Fibroblast of lung (primary cell): ENCODE measurements at regions not wholly inside any gene's neighbourhood (a gene's known extent, or its start where the extent isn't known, plus 50 kb on each side); places are given as distances from the start of the nearest gene placed in this dataset.

Experiments
- DNase-seq, 2 donors: peaks; one replicate each; pipeline versions ENCODE4 v3.0.0 to v3.0.0-alpha.2; 2010; ENCODE audit warnings: low read depth in 2 of 2
- H2AFZ ChIP-seq: 2 replicates; pipeline ENCODE4 v1.5.1; 2012; ENCODE audit warnings: low read length, control low read depth, inconsistent platforms
- H3K27ac ChIP-seq: 2 replicates; pipeline ENCODE4 v1.5.1; 2011; ENCODE audit warnings: low read length, control low read depth; ENCODE audit not compliant: insufficient read depth
- H3K27me3 ChIP-seq: 2 replicates; pipeline ENCODE4 v1.5.1; 2011; ENCODE audit warnings: mild to moderate bottlenecking, low read length; ENCODE audit not compliant: control insufficient read depth, insufficient read depth
- H3K36me3 ChIP-seq: 2 replicates; pipeline ENCODE4 v1.5.1; 2011; ENCODE audit warnings: low read length; ENCODE audit not compliant: control insufficient read depth, insufficient read depth
- H3K4me1 ChIP-seq: 2 replicates; pipeline ENCODE4 v1.5.1; 2011; ENCODE audit warnings: low read length; ENCODE audit not compliant: control insufficient read depth, insufficient read depth; ENCODE audit errors: extremely low read depth
- H3K4me2 ChIP-seq: 2 replicates; pipeline ENCODE4 v1.5.1; 2011; ENCODE audit warnings: low read length, control low read depth; ENCODE audit not compliant: insufficient read depth; ENCODE audit errors: extremely low read depth
- H3K4me3 ChIP-seq, 4 experiments: fragments of 200-600 bp in 1 of 4; sonication (generic) in 1 of 4; replicated peaks in 1 of 4; 2 replicates each; pipeline ENCODE4 v1.5.1; 2011 to 2016; ENCODE audit warnings: low read length in 4 of 4, low read depth in 3 of 4, mild to moderate bottlenecking in 3 of 4, control low read depth in 2 of 4, inconsistent platforms in 1 of 4, mixed read lengths in 1 of 4; ENCODE audit not compliant: insufficient read depth in 1 of 4; ENCODE audit errors: control extremely low read depth in 1 of 4
- H3K79me2 ChIP-seq: 2 replicates; pipeline ENCODE4 v1.5.1; 2012; ENCODE audit warnings: mild to moderate bottlenecking, low read length, inconsistent platforms; ENCODE audit not compliant: control insufficient read depth, insufficient read depth
- H3K9ac ChIP-seq: 2 replicates; pipeline ENCODE4 v1.5.1; 2011; ENCODE audit warnings: mild to moderate bottlenecking, low read length, control low read depth; ENCODE audit not compliant: insufficient read depth
- H3K9me3 ChIP-seq: 2 replicates; pipeline ENCODE4 v1.5.1; 2012; ENCODE audit warnings: low read depth, low read length; ENCODE audit not compliant: control insufficient read depth, insufficient read depth
- H4K20me1 ChIP-seq: 2 replicates; pipeline ENCODE4 v1.5.1; 2011; ENCODE audit warnings: low read length; ENCODE audit not compliant: control insufficient read depth, insufficient read depth; ENCODE audit errors: extremely low read depth
- CTCF ChIP-seq, 2 donors: IDR thresholded peaks in 1 of 2; conservative IDR thresholded peaks in 1 of 2; 1 replicate in 1 of 2; 2 replicates in 1 of 2; pipeline ENCODE4 v1.5.1; 2011 to 2012; ENCODE audit warnings: low read length in 2 of 2, control low read depth in 1 of 2, inconsistent platforms in 1 of 2, low read depth in 1 of 2, mild to moderate bottlenecking in 1 of 2
- EZH2 ChIP-seq: IDR thresholded peaks from 2 replicates; pipeline ENCODE4 v1.5.1; 2012; ENCODE audit warnings: low read length, control low read depth, mild to moderate bottlenecking; ENCODE audit errors: missing control alignments

- H3K4me1 ChIP-seq, result peaks cover 3% of the 10 kb centered on the region
- H3K4me3 ChIP-seq, result no peak overlapping the region
- no peak overlapping the region for H3K27ac ChIP-seq
- no peaks in the 10 kb centered on the region for H3K36me3 ChIP-seq
- H4K20me1 ChIP-seq, result no peaks in the 10 kb centered on the region
- TF ChIP-seq CTCF (conservative IDR thresholded peaks at IDR 0.05 in 1 of 2, IDR thresholded peaks at IDR 0.05 in 1 of 2; ENCODE audit: low read depth in 1 of 2, low read length in 2 of 2), result no peak
- no peak for TF ChIP-seq EZH2
- no peak overlapping the region for H2AFZ ChIP-seq
- H3K27me3 ChIP-seq, result no peaks in the 10 kb centered on the region
- H3K9me3 ChIP-seq, result no peaks in the 10 kb centered on the region
- no peak overlapping the region for H3K4me2 ChIP-seq
- no peak for DNase-seq
- H3K9ac ChIP-seq, result no peak overlapping the region
- no peaks in the 10 kb centered on the region for H3K79me2 ChIP-seq
These were observed 117.3 kb upstream of the ALDH1A3 start for GRCh38 chr15:100762289-100762688.

GRCh38 chr15:100762913-100763834 lies 116.5 kb upstream of the ALDH1A3 start:
- Histone ChIP-seq H3K4me2 (no peak overlapping the region), H4K20me1 (no peaks in the 10 kb centered on the region), H2AFZ (no peak overlapping the region), H3K9me3 (no peaks in the 10 kb centered on the region), H3K9ac (no peak overlapping the region), H3K4me3 (no peak overlapping the region), H3K27me3 (no peaks in the 10 kb centered on the region), H3K36me3 (no peaks in the 10 kb centered on the region), H3K4me1 (peaks cover 3% of the 10 kb centered on the region), H3K79me2 (no peaks in the 10 kb centered on the region), H3K27ac (no peak overlapping the region)
- DNase-seq, result no peak
- TF ChIP-seq CTCF (conservative IDR thresholded peaks at IDR 0.05 in 1 of 2, IDR thresholded peaks at IDR 0.05 in 1 of 2; ENCODE audit: low read depth in 1 of 2, low read length in 2 of 2) (no peak), EZH2 (no peak)

GRCh38 chr15:100763835-100764750 lies 115.5 kb upstream of the ALDH1A3 start:
- Histone ChIP-seq H4K20me1 (no peaks in the 10 kb centered on the region), H3K27me3 (no peaks in the 10 kb centered on the region), H3K9me3 (no peaks in the 10 kb centered on the region), H3K4me2 (no peak overlapping the region), H3K27ac (no peak overlapping the region), H3K4me3 (no peak overlapping the region), H3K9ac (no peak overlapping the region), H3K79me2 (no peaks in the 10 kb centered on the region), H3K4me1 (peaks cover 3% of the 10 kb centered on the region), H3K36me3 (no peaks in the 10 kb centered on the region), H2AFZ (no peak overlapping the region)
- DNase-seq, result no peak
- no peak for TF ChIP-seq EZH2
- no peak for TF ChIP-seq CTCF (conservative IDR thresholded peaks at IDR 0.05 in 1 of 2, IDR thresholded peaks at IDR 0.05 in 1 of 2; ENCODE audit: low read depth in 1 of 2, low read length in 2 of 2)
